ENCODE measurements at regions not wholly inside any gene's neighbourhood (a gene's known extent, or its start where the extent isn't known, plus 50 kb on each side); places are given as distances from the start of the nearest gene placed in this dataset.

DNA sequence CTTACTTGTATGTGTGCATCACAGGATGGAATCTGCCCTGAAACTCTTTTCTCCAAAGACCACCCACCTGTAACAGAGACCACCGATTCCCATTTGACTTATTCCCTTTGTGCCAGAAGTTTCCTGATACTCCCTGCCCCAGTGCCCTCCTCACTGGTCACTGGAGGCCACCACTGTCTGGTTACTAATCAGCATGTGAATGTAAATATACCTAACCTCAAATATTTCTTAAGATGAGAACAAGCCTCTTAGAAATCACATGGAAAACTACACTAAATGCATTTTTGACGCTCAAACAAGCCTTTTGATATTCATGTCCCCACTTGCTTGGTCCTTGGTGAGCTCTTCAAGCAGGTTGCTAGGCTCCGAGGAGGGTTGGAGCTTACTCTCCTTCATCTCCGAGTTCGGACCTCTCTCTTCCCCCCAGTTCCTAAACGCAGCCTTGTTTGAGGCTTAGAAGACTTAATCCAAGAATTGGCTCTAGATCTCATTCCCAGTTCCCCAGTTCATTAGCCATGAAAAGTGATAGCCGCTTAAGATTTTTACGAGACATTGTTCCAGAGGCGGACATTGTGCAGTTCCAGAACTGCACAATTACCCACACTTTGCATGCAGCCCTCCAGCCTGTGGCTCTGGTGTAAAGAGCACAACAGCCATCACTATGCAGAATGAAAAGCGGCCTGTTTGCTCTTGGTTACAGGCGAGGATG, 579.2 kb upstream of the PSMD7 start:
- Histone ChIP-seq H3K9me2 (ENCODE audit: insufficient read depth, low read length) (no peaks in the 10 kb centered on the region), H3K4me2 (ENCODE audit: low read length) (no peak overlapping the region), H3K4me3 (ENCODE audit: low read depth, low read length, poor library complexity, severe bottlenecking) (no peak overlapping the region), H3K9me3 (ENCODE audit: low read length) (no peaks in the 10 kb centered on the region), H2AFZ (ENCODE audit: low read length) (no peak overlapping the region), H3K27ac (ENCODE audit: low read depth, low read length, poor library complexity, severe bottlenecking) (no peak overlapping the region), H3K4me1 (ENCODE audit: insufficient read depth, low read length, poor library complexity, severe bottlenecking) (no peaks in the 10 kb centered on the region), H3K36me3 (ENCODE audit: insufficient read depth, low read length) (no peaks in the 10 kb centered on the region), H3K79me2 (ENCODE audit: insufficient read depth, low read depth, low read length) (no peaks in the 10 kb centered on the region), H4K20me1 (ENCODE audit: insufficient read depth, low read length) (no peaks in the 10 kb centered on the region)
- ChIA-PET CTCF (ENCODE audit: unreplicated experiment) (no interaction called here), POLR2A (interaction anchor here (1.0 kb wide), 1 partner anchor 160 kb away, joined by 3 read pairs; no protein-coding TSS in a partner anchor)
- DNase-seq (ENCODE audit: low spot score), result no peak
- BruUV-seq (replicated peaks), result no TSS peak
- TF ChIP-seq, protein P1, sequence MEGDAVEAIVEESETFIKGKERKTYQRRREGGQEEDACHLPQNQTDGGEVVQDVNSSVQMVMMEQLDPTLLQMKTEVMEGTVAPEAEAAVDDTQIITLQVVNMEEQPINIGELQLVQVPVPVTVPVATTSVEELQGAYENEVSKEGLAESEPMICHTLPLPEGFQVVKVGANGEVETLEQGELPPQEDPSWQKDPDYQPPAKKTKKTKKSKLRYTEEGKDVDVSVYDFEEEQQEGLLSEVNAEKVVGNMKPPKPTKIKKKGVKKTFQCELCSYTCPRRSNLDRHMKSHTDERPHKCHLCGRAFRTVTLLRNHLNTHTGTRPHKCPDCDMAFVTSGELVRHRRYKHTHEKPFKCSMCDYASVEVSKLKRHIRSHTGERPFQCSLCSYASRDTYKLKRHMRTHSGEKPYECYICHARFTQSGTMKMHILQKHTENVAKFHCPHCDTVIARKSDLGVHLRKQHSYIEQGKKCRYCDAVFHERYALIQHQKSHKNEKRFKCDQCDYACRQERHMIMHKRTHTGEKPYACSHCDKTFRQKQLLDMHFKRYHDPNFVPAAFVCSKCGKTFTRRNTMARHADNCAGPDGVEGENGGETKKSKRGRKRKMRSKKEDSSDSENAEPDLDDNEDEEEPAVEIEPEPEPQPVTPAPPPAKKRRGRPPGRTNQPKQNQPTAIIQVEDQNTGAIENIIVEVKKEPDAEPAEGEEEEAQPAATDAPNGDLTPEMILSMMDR (conservative IDR thresholded peaks at IDR 0.05; ENCODE audit: low read length), result no peak
- TF ChIP-seq EZH2phosphoT487 (IDR thresholded peaks at IDR 0.05; ENCODE audit: borderline replicate concordance, low read depth, low read length), result no peak
- intact Hi-C loops (cut with micrococcal nuclease; ENCODE audit: unreplicated experiment), result no loop called here

- H3K4me1 ChIP-seq (ENCODE audit: insufficient read depth, low read length, poor library complexity, severe bottlenecking), result no peaks in the 10 kb centered on the region
- no peaks in the 10 kb centered on the region for H3K9me2 ChIP-seq (ENCODE audit: insufficient read depth, low read length)
- H3K27ac ChIP-seq (ENCODE audit: low read depth, low read length, poor library complexity, severe bottlenecking), result no peak overlapping the region
- intact Hi-C loops (cut with micrococcal nuclease; ENCODE audit: unreplicated experiment), result no loop called here
- BruUV-seq (replicated peaks), result no TSS peak
- no peak overlapping the region for H3K4me2 ChIP-seq (ENCODE audit: low read length)
- TF ChIP-seq EZH2phosphoT487 (IDR thresholded peaks at IDR 0.05; ENCODE audit: borderline replicate concordance, low read depth, low read length), result no peak
- TF ChIP-seq, protein P1 (conservative IDR thresholded peaks at IDR 0.05; ENCODE audit: low read length), result no peak
- DNase-seq (ENCODE audit: low spot score), result no peak
- no peaks in the 10 kb centered on the region for H3K9me3 ChIP-seq (ENCODE audit: low read length)
- no peak overlapping the region for H3K4me3 ChIP-seq (ENCODE audit: low read depth, low read length, poor library complexity, severe bottlenecking)
- H4K20me1 ChIP-seq (ENCODE audit: insufficient read depth, low read length), result no peaks in the 10 kb centered on the region
- ChIA-PET CTCF (ENCODE audit: unreplicated experiment) (interaction anchor here (0.6 kb wide), 1 partner anchor 177 kb away, joined by 4 read pairs; no protein-coding TSS in a partner anchor), POLR2A (no interaction called here)
- no peaks in the 10 kb centered on the region for H3K36me3 ChIP-seq (ENCODE audit: insufficient read depth, low read length)
- no peaks in the 10 kb centered on the region for H3K79me2 ChIP-seq (ENCODE audit: insufficient read depth, low read depth, low read length)
- H2AFZ ChIP-seq (ENCODE audit: low read length), result no peak overlapping the region
These were observed 581.6 kb upstream of the PSMD7 start for GRCh38 chr16:73714976-73715375.

GRCh38 chr16:73713778-73714495, 582.7 kb upstream of the PSMD7 start:
- ChIA-PET POLR2A (no interaction called here), CTCF (ENCODE audit: unreplicated experiment) (no interaction called here)
- Histone ChIP-seq H3K9me2 (ENCODE audit: insufficient read depth, low read length) (no peaks in the 10 kb centered on the region), H3K36me3 (ENCODE audit: insufficient read depth, low read length) (no peaks in the 10 kb centered on the region), H3K9me3 (ENCODE audit: low read length) (no peaks in the 10 kb centered on the region), H3K4me1 (ENCODE audit: insufficient read depth, low read length, poor library complexity, severe bottlenecking) (no peaks in the 10 kb centered on the region), H4K20me1 (ENCODE audit: insufficient read depth, low read length) (no peaks in the 10 kb centered on the region), H2AFZ (ENCODE audit: low read length) (no peak overlapping the region), H3K4me3 (ENCODE audit: low read depth, low read length, poor library complexity, severe bottlenecking) (no peak overlapping the region), H3K27ac (ENCODE audit: low read depth, low read length, poor library complexity, severe bottlenecking) (no peak overlapping the region), H3K79me2 (ENCODE audit: insufficient read depth, low read depth, low read length) (no peaks in the 10 kb centered on the region), H3K4me2 (ENCODE audit: low read length) (no peak overlapping the region)
- BruUV-seq (replicated peaks), result no TSS peak
- no peak for TF ChIP-seq EZH2phosphoT487 (IDR thresholded peaks at IDR 0.05; ENCODE audit: borderline replicate concordance, low read depth, low read length)
- TF ChIP-seq, protein P1 (conservative IDR thresholded peaks at IDR 0.05; ENCODE audit: low read length), result peak; percentile 64
- intact Hi-C loops (cut with micrococcal nuclease; ENCODE audit: unreplicated experiment), result no loop called here
- peak; percentile 2 for DNase-seq (ENCODE audit: low spot score)

All from OCI-LY7 (cell line).